OCI-LY7 (cell line): ENCODE measurements at regions not wholly inside any gene's neighbourhood (a gene's known extent, or its start where the extent isn't known, plus 50 kb on each side); places are given as distances from the start of the nearest gene placed in this dataset.

Source experiments
- EZH2phosphoT487 ChIP-seq: fragments of 200-600 bp; sonication (generic); IDR thresholded peaks from 2 replicates; pipeline ENCODE4 v1.6.1; 2018; ENCODE audit warnings: low read depth, borderline replicate concordance, mild to moderate bottlenecking, mixed run types, antibody characterized with exemption, low read length, moderate library complexity, mixed read lengths
- TF ChIP-seq, protein P1 (sequence below): fragments of 200-600 bp; sonication (generic); conservative IDR thresholded peaks from 2 replicates; pipeline ENCODE4 v1.5.1; 2014; ENCODE audit warnings: mild to moderate bottlenecking, antibody characterized with exemption, low read length, moderate library complexity, mixed read lengths

DNA sequence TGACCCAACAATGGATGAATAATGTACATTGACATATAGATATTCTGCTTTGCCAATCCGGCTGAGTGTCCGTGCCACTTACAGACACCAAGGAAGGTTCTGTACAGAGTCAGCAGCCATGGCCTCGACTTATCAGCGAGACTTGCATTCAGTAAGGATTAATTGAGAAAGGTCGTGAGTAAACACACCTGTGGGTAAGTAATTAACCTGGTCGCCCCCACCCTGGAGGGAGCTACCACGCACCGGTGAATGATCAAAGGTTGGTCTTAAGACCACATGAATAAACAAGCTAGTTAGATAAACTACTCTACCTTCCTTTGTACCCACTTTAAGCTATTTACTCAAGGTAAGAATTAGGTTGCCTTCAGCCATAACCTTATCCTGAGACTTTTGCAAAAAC, 66.5 kb upstream of the MFGE8 start:
- TF ChIP-seq, protein P1, sequence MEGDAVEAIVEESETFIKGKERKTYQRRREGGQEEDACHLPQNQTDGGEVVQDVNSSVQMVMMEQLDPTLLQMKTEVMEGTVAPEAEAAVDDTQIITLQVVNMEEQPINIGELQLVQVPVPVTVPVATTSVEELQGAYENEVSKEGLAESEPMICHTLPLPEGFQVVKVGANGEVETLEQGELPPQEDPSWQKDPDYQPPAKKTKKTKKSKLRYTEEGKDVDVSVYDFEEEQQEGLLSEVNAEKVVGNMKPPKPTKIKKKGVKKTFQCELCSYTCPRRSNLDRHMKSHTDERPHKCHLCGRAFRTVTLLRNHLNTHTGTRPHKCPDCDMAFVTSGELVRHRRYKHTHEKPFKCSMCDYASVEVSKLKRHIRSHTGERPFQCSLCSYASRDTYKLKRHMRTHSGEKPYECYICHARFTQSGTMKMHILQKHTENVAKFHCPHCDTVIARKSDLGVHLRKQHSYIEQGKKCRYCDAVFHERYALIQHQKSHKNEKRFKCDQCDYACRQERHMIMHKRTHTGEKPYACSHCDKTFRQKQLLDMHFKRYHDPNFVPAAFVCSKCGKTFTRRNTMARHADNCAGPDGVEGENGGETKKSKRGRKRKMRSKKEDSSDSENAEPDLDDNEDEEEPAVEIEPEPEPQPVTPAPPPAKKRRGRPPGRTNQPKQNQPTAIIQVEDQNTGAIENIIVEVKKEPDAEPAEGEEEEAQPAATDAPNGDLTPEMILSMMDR = no peak
- no peak for TF ChIP-seq EZH2phosphoT487
